HepG2 (cell line): ENCODE measurements at regions not wholly inside any gene's neighbourhood (a gene's known extent, or its start where the extent isn't known, plus 50 kb on each side); places are given as distances from the start of the nearest gene placed in this dataset.

Experiments
- ATAC-seq: fragments of 200-7000 bp; cut with Tn5 transposase; 3 replicates; pipeline ENCODE4 v1.9.1; 2020; ENCODE audit warnings: mild to moderate bottlenecking, moderate library complexity
- BruUV-seq: library from RNA; stranded (reverse); fragments of 400-500 nt; replicated peaks from 2 replicates; lab custom pipeline; 2021; lab: Mats Ljungman, UMichigan
- CTCF ChIA-PET: fragments of 300-600 bp; formaldehyde crosslinking; extraction: SDS; loops from one replicate; lab custom pipeline; 2021; ENCODE audit warnings: low total read pairs, inconsistent platforms, low intra/inter-chr PET ratio; lab: Yijun Ruan, JAX
- POLR2A ChIA-PET: fragments of 350-600 bp; sonication (Branson Sonifier 250); formaldehyde crosslinking; loops from one replicate; lab custom pipeline; 2020; ENCODE audit warnings: antibody characterized with exemption, inconsistent platforms; lab: Yijun Ruan, JAX
- DNase-seq: peaks from one replicate; pipeline ENCODE4 v3.0.0-alpha.2; 2015; ENCODE audit warnings: low spot score
- FAIRE-seq: peaks from 3 replicates; lab custom pipeline; 2011; peaks lifted over from hg19 to GRCh38; lab: Jason Lieb, UNC
- H2AFZ ChIP-seq: one replicate; pipeline ENCODE4 v1.6.1; 2011; ENCODE audit warnings: low read length, inconsistent platforms
- H3K27ac ChIP-seq: fragments of 300-600 bp; 3 replicates; pipeline ENCODE4 v1.8.0; 2011; ENCODE audit warnings: mixed run types, mild to moderate bottlenecking, mixed read lengths, low read length, inconsistent platforms; ENCODE audit not compliant: insufficient read depth; ENCODE audit errors: extremely low read length
- H3K27me3 ChIP-seq, 2 experiments: fragments of 200-600 bp in 1 of 2; 2 replicates in 1 of 2; 3 replicates in 1 of 2; pipeline versions ENCODE4 v1.6.0 to v1.8.0; 2011; ENCODE audit warnings: low read length in 2 of 2, mild to moderate bottlenecking in 2 of 2, moderate library complexity in 2 of 2, inconsistent platforms in 1 of 2; ENCODE audit not compliant: insufficient read depth in 2 of 2, control insufficient read depth in 1 of 2
- H3K36me3 ChIP-seq, 2 experiments: fragments of 200-600 bp in 1 of 2; replicated peaks in 1 of 2; 2 replicates in 1 of 2; 3 replicates in 1 of 2; pipeline versions ENCODE4 v1.5.1 to v1.8.0; 2011; ENCODE audit warnings: low read length in 2 of 2, inconsistent platforms in 1 of 2; ENCODE audit not compliant: insufficient read depth in 2 of 2, control insufficient read depth in 1 of 2
- H3K4me1 ChIP-seq: 2 replicates; pipeline ENCODE4 v1.5.1; 2012; ENCODE audit warnings: low read length, inconsistent platforms; ENCODE audit not compliant: insufficient read depth
- H3K4me2 ChIP-seq: 2 replicates; pipeline ENCODE4 v1.6.0; 2011; ENCODE audit warnings: low read depth, low read length, inconsistent platforms
- H3K4me3 ChIP-seq, 3 experiments: fragments of 200-600 bp in 1 of 3; sonication (generic), shearing (Covaris generic) in 1 of 3; replicated peaks in 1 of 3; 2 replicates each; pipeline ENCODE4 v1.5.1; 2011 to 2016; ENCODE audit warnings: low read length in 3 of 3, inconsistent platforms in 2 of 3, low read depth in 2 of 3, mild to moderate bottlenecking in 2 of 3, control low read depth in 1 of 3, mixed read lengths in 1 of 3; ENCODE audit not compliant: insufficient read depth in 1 of 3
- H3K79me2 ChIP-seq: one replicate; pipeline ENCODE4 v1.6.1; 2011; ENCODE audit warnings: low read length, inconsistent platforms; ENCODE audit not compliant: insufficient read depth
- H3K9ac ChIP-seq: 2 replicates; pipeline ENCODE4 v1.6.0; 2011; ENCODE audit warnings: mild to moderate bottlenecking, low read depth, low read length, inconsistent platforms; ENCODE audit not compliant: insufficient read depth
- H3K9me3 ChIP-seq: 2 replicates; pipeline ENCODE4 v1.5.1; 2012; ENCODE audit warnings: mild to moderate bottlenecking, low read length
- H4K20me1 ChIP-seq: 2 replicates; pipeline ENCODE4 v1.6.0; 2011; ENCODE audit warnings: inconsistent platforms, mild to moderate bottlenecking, low read length, moderate library complexity; ENCODE audit not compliant: insufficient read depth
- BORCS8-MEF2B ChIP-seq: sonication (generic); formaldehyde crosslinking; IDR thresholded peaks from 2 replicates; pipeline ENCODE4 v1.8.0; 2022; ENCODE audit warnings: mild to moderate bottlenecking, missing genetic modification reagents
- KDM5A ChIP-seq: fragments of 200-600 bp; sonication (generic); IDR thresholded peaks from 2 replicates; pipeline ENCODE4 v1.7.0; 2018; ENCODE audit warnings: antibody characterized with exemption, mild to moderate bottlenecking, low read length, borderline replicate concordance
- MAFK ChIP-seq, 2 experiments: IDR thresholded peaks in 1 of 2; conservative IDR thresholded peaks in 1 of 2; 2 replicates each; pipeline ENCODE4 v1.6.1; 2011; ENCODE audit warnings: improper control_type of control experiment in 2 of 2, low read length in 2 of 2
- MYPOP ChIP-seq: sonication (generic); formaldehyde crosslinking; IDR thresholded peaks from 2 replicates; pipeline ENCODE4 v1.8.1; 2023; ENCODE audit warnings: mild to moderate bottlenecking, moderate library complexity, missing genetic modification reagents
- RAD21 ChIP-seq: fragments of 450-650 bp; formaldehyde crosslinking; IDR thresholded peaks from 2 replicates; pipeline ENCODE4 v1.5.0; 2020; ENCODE audit warnings: mild to moderate bottlenecking
- ZBTB1 ChIP-seq: sonication (generic); formaldehyde crosslinking; IDR thresholded peaks from 2 replicates; pipeline ENCODE4 v1.4.0; 2020; ENCODE audit warnings: missing genetic modification reagents, borderline replicate concordance
- ZEB1 ChIP-seq: IDR thresholded peaks from 2 replicates; pipeline ENCODE4 v1.6.1; 2012; ENCODE audit warnings: mild to moderate bottlenecking, low read depth, inconsistent platforms; ENCODE audit not compliant: insufficient replicate concordance
- ZFP37 ChIP-seq: sonication (generic); formaldehyde crosslinking; IDR thresholded peaks from 2 replicates; pipeline ENCODE4 v1.4.0; 2020; ENCODE audit warnings: missing genetic modification reagents, borderline replicate concordance
- ZFP62 ChIP-seq: sonication (generic); formaldehyde crosslinking; IDR thresholded peaks from 2 replicates; pipeline ENCODE4 v1.4.0; 2020; ENCODE audit warnings: missing genetic modification reagents
- ZNF225 ChIP-seq: sonication (generic); formaldehyde crosslinking; IDR thresholded peaks from 2 replicates; pipeline ENCODE4 v1.4.0; 2020; ENCODE audit warnings: mild to moderate bottlenecking, missing genetic modification reagents
- ZNF296 ChIP-seq: sonication (generic); formaldehyde crosslinking; conservative IDR thresholded peaks from 2 replicates; pipeline ENCODE4 v1.5.0; 2020; ENCODE audit warnings: mild to moderate bottlenecking, missing genetic modification reagents
- WGBS: methylation state at CpG from one replicate; pipeline ENCODE4 v1.1.6; 2017; ENCODE audit warnings: low lambda C conversion rate; 5-methylcytosine and 5-hydroxymethylcytosine counted together
- in situ Hi-C: cut with HindIII; loops from 2 replicates; pipeline ENCODE4 v1.10.0; 2017; ENCODE audit warnings: low pct_unique_long_range_greater_than_20kb; ENCODE audit not compliant: extremely low pct_ligation_motif_present
- intact Hi-C: fragments of 100-400 bp; cut with micrococcal nuclease; formaldehyde crosslinking; loops from one replicate; pipeline ENCODE4 v1.10.0; 2022; ENCODE audit not compliant: unreplicated experiment
- TF ChIP-seq, protein P1 (sequence below): sonication (generic); formaldehyde crosslinking; IDR thresholded peaks from 2 replicates; pipeline ENCODE4 v1.4.0; 2020; ENCODE audit warnings: mild to moderate bottlenecking, missing genetic modification reagents

DNA sequence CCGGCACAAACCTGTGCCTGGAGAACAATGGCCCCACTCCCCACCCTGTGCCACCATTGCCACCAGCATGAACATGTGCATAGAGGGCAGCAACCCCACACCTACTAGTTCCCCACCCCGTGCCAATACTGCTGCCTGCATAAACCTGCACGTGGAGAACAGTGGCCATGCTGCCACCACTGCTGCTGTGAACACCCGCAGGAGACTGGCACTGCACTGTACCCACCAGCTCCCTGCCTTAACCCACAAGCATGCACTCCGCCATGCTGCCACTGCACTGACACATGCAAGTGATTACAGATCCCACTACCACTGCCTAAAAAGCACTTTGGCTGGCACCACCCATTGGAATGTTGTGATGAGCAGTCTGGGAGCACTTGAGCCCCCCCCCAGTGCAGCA is 77.3 kb downstream of the NAA11 start:
- ChIA-PET POLR2A (no interaction called here), CTCF (no interaction called here)
- WGBS, result no CpG with 5 or more reads among the region's 5 CpGs

DNA sequence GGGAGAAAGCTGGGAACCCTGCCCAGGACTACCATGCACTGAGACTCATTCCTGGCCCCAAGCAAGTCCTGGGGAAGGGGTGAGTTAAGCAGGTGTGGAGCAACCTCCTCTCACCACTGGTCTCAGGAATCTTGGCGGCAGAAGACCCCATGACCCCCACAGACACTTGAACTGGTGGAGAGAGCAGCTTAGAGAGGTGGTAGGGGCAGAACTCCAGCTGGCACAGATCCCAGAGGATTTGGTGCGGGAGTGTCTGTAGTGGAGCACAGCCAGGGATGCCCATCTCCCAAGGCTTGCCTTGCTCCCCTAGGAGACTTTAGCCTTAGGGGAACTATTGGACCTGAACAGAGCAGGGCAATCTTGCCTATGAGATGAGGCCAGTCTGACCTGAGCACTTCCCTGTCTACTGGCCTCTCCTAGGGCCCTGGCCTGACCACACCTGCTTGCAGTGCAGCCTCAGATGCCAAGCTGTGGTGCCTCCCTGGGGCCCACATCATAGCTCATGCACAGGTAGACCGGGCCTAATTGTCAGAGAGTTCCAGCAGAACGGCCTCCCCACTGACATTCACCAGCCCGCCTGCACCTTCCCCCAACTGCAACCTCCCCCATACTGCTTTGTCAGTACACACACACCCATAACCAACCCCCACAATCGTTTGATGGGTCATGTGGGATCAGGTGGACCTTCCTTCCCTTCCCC is 78.0 kb downstream of the NAA11 start:
- ATAC-seq, result no peak
- POLR2A ChIA-PET, result no interaction called here
- CTCF ChIA-PET, result no interaction called here
- Histone ChIP-seq H3K27ac (no peak overlapping the region), H3K9me3 (no peaks in the 10 kb centered on the region), H4K20me1 (no peaks in the 10 kb centered on the region), H3K4me2 (no peak overlapping the region), H3K4me3 (no peak overlapping the region), H3K9ac (no peak overlapping the region), H2AFZ (no peak overlapping the region), H3K36me3 (no peaks in the 10 kb centered on the region), H3K27me3 (no peaks in the 10 kb centered on the region), H3K79me2 (no peaks in the 10 kb centered on the region), H3K4me1 (no peaks in the 10 kb centered on the region)
- WGBS, result 13% methylated on average over 6 of the region's 6 CpGs
- no TSS peak for BruUV-seq
- intact Hi-C loops (no loop called here), in situ Hi-C loops (no loop called here)
- no peak for FAIRE-seq
- DNase-seq, result no peak
- TF ChIP-seq ZFP37 (CRISPR knock-in tag), result no peak
- TF ChIP-seq KDM5A, result no peak
- no peak for TF ChIP-seq ZNF296 (CRISPR knock-in tag)
- TF ChIP-seq MAFK (conservative IDR thresholded peaks at IDR 0.05 in 1 of 2, IDR thresholded peaks at IDR 0.05 in 1 of 2; ENCODE audit: low read length in 2 of 2), result no peak
- TF ChIP-seq ZEB1, result no peak
- TF ChIP-seq RAD21 (CRISPR knock-in tag), result no peak
- TF ChIP-seq ZNF225 (CRISPR knock-in tag), result no peak
- no peak for TF ChIP-seq ZBTB1

More for the DNA sequence above, 77.3 kb downstream of the NAA11 start:
- Histone ChIP-seq H3K36me3 (no peaks in the 10 kb centered on the region), H2AFZ (no peak overlapping the region), H3K9ac (no peak overlapping the region), H3K4me1 (no peaks in the 10 kb centered on the region), H3K4me3 (no peak overlapping the region), H4K20me1 (no peaks in the 10 kb centered on the region), H3K4me2 (no peak overlapping the region), H3K79me2 (no peaks in the 10 kb centered on the region), H3K9me3 (no peaks in the 10 kb centered on the region), H3K27me3 (no peaks in the 10 kb centered on the region; a peak in 1 of 5 replicates), H3K27ac (no peak overlapping the region)
- TF ChIP-seq BORCS8-MEF2B (CRISPR knock-in tag), result no peak
- TF ChIP-seq ZFP62, result no peak
- TF ChIP-seq MYPOP (CRISPR knock-in tag), result no peak
- TF ChIP-seq, protein P1, sequence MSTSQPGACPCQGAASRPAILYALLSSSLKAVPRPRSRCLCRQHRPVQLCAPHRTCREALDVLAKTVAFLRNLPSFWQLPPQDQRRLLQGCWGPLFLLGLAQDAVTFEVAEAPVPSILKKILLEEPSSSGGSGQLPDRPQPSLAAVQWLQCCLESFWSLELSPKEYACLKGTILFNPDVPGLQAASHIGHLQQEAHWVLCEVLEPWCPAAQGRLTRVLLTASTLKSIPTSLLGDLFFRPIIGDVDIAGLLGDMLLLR (CRISPR knock-in tag), result no peak
- DNase-seq, result no peak
- intact Hi-C loops, result no loop called here
- in situ Hi-C loops, result no loop called here
- no TSS peak for BruUV-seq
- no peak for FAIRE-seq
- no peak for ATAC-seq
